Fibroblast of pulmonary artery (primary cell): ENCODE measurements at regions not wholly inside any gene's neighbourhood (a gene's known extent, or its start where the extent isn't known, plus 50 kb on each side); places are given as distances from the start of the nearest gene placed in this dataset.
A peak's percentile ranks its signal among the peaks of the same experiment; 100 is the strongest.

ENCODE experiments used
- DNase-seq: peaks from one replicate; pipeline ENCODE4 v3.0.0-alpha.2; 2010; ENCODE audit warnings: low read depth
- H3K4me3 ChIP-seq: replicated peaks from 2 replicates; pipeline ENCODE4 v1.5.1; 2011; ENCODE audit warnings: low read depth, mild to moderate bottlenecking, control low read depth, low read length, moderate library complexity
- CTCF ChIP-seq: IDR thresholded peaks from 2 replicates; pipeline ENCODE4 v1.5.1; 2011; ENCODE audit warnings: mild to moderate bottlenecking, control low read depth, low read length, inconsistent platforms; ENCODE audit errors: missing control alignments

GRCh38 chr1:239906394-239906793 lies 185.3 kb upstream of the FMN2 start:
- no peak for TF ChIP-seq CTCF
- H3K4me3 ChIP-seq: no peak overlapping the region
- no peak for DNase-seq

GRCh38 chr1:239909898-239910297 lies 181.8 kb upstream of the FMN2 start:
- TF ChIP-seq CTCF: no peak

GRCh38 chr1:239912471-239912870 lies 179.2 kb upstream of the FMN2 start:
- no peak overlapping the region for H3K4me3 ChIP-seq
- no peak for TF ChIP-seq CTCF
- no peak for DNase-seq

More at GRCh38 chr1:239909898-239910297, 181.8 kb upstream of the FMN2 start:
- DNase-seq: peak; percentile 4
- H3K4me3 ChIP-seq: no peak overlapping the region

GRCh38 chr1:239913141-239913585 lies 178.5 kb upstream of the FMN2 start:
- no peak for DNase-seq
- TF ChIP-seq CTCF: no peak
- no peak overlapping the region for H3K4me3 ChIP-seq

GRCh38 chr1:239914751-239915231 lies 176.9 kb upstream of the FMN2 start:
- TF ChIP-seq CTCF: no peak
- DNase-seq: peak; percentile 16
- no peak overlapping the region for H3K4me3 ChIP-seq

GRCh38 chr1:239918634-239919033 lies 173.0 kb upstream of the FMN2 start:
- H3K4me3 ChIP-seq: no peak overlapping the region
- TF ChIP-seq CTCF: no peak
- DNase-seq: no peak

GRCh38 chr1:239920214-239920613 lies 171.5 kb upstream of the FMN2 start:
- no peak for TF ChIP-seq CTCF

More at GRCh38 chr1:239920214-239920613, 171.5 kb upstream of the FMN2 start:
- no peak overlapping the region for H3K4me3 ChIP-seq
- DNase-seq: no peak
